A549 (cell line): ENCODE measurements at regions not wholly inside any gene's neighbourhood (a gene's known extent, or its start where the extent isn't known, plus 50 kb on each side); places are given as distances from the start of the nearest gene placed in this dataset.

Experiments
- ATAC-seq, 2 experiments: fragments of 200-7000 bp in 1 of 2; fragments of >200 bp in 1 of 2; cut with Nextera tagmentation in 1 of 2; cut with Tn5 transposase in 1 of 2; 3 replicates each; pipeline versions ENCODE4 v1.8.0 to v1.9.1; 2018 to 2020; ENCODE audit warnings: mild to moderate bottlenecking in 1 of 2, moderate library complexity in 1 of 2
- CTCF ChIA-PET: fragments of 300-600 bp; sonication (Branson Sonifier 250); formaldehyde crosslinking; extraction: SDS; loops from one replicate; lab custom pipeline; 2021; ENCODE audit warnings: antibody characterized with exemption, inconsistent platforms; lab: Yijun Ruan, JAX
- POLR2A ChIA-PET: fragments of 350-600 bp; formaldehyde crosslinking; extraction: SDS; loops from one replicate; lab custom pipeline; 2021; ENCODE audit warnings: antibody characterized with exemption, inconsistent platforms; lab: Yijun Ruan, JAX
- DNase-seq, 2 experiments: peaks; one replicate each; pipeline versions ENCODE4 v3.0.0 to v3.0.0-alpha.2; 2011 to 2016; ENCODE audit warnings: low read depth in 1 of 2, low spot score in 1 of 2
- FAIRE-seq: peaks from 2 replicates; lab custom pipeline; 2011; peaks lifted over from hg19 to GRCh38; lab: Jason Lieb, UNC
- H3K27ac ChIP-seq, 2 experiments: fragments of >200 bp; sonication (Bioruptor Twin); formaldehyde crosslinking; 3 replicates each; pipeline ENCODE4 v1.5.1; 2016 to 2017
- H3K4me1 ChIP-seq: fragments of >200 bp; sonication (Bioruptor Twin); formaldehyde crosslinking; 3 replicates; pipeline ENCODE4 v1.6.1; 2016
- H3K4me2 ChIP-seq: fragments of >200 bp; sonication (Bioruptor Twin); formaldehyde crosslinking; 3 replicates; pipeline ENCODE4 v1.6.1; 2016
- H3K4me3 ChIP-seq: fragments of >200 bp; sonication (Bioruptor Twin); formaldehyde crosslinking; 3 replicates; pipeline ENCODE4 v1.5.1; 2016
- H3K9me3 ChIP-seq: fragments of >200 bp; sonication (Bioruptor Twin); formaldehyde crosslinking; 3 replicates; pipeline ENCODE4 v1.6.1; 2016
- ATOH8 ChIP-seq: fragments of 250-450 bp; sonication (Bioruptor Pico); IDR thresholded peaks from 2 replicates; pipeline ENCODE4 v1.5.0; 2020; ENCODE audit warnings: low read depth, mild to moderate bottlenecking, moderate library complexity
- BCL3 ChIP-seq: fragments of >200 bp; sonication (Bioruptor Twin); formaldehyde crosslinking; IDR thresholded peaks from 3 replicates; pipeline ENCODE4 v1.6.1; 2016
- CBX8 ChIP-seq: fragments of 200-600 bp; sonication (generic); IDR thresholded peaks from 2 replicates; pipeline ENCODE4 v1.6.1; 2016
- CTCF ChIP-seq: fragments of >200 bp; sonication (Bioruptor Twin); formaldehyde crosslinking; IDR thresholded peaks from 3 replicates; pipeline ENCODE4 v1.5.1; 2016
- EP300 ChIP-seq, 2 experiments: fragments of >200 bp; sonication (Bioruptor Twin); formaldehyde crosslinking; IDR thresholded peaks; 2 replicates in 1 of 2; 3 replicates in 1 of 2; pipeline ENCODE4 v1.6.1; 2016 to 2017
- ESRRA ChIP-seq: fragments of 150-350 bp; IDR thresholded peaks from 2 replicates; pipeline ENCODE4 v1.6.1; 2014; ENCODE audit warnings: mild to moderate bottlenecking, low read length, borderline replicate concordance
- FOSB ChIP-seq: fragments of 250-450 bp; sonication (Bioruptor Pico); IDR thresholded peaks from 2 replicates; pipeline ENCODE4 v1.5.0; 2020; ENCODE audit warnings: mild to moderate bottlenecking, moderate library complexity
- FOSL2 ChIP-seq, 2 experiments: fragments of 450-650 bp in 1 of 2; fragments of >200 bp in 1 of 2; sonication (Bioruptor Twin) in 1 of 2; formaldehyde crosslinking; IDR thresholded peaks; 2 replicates each; pipeline versions ENCODE4 v1.5.0 to v1.6.1; 2016 to 2020; ENCODE audit warnings: mild to moderate bottlenecking in 1 of 2, moderate library complexity in 1 of 2
- FOXS1 ChIP-seq: fragments of 250-450 bp; sonication (Bioruptor Pico); IDR thresholded peaks from 2 replicates; pipeline ENCODE4 v1.5.0; 2020; ENCODE audit warnings: mild to moderate bottlenecking, moderate library complexity
- HOXB13 ChIP-seq: fragments of 250-450 bp; sonication (Bioruptor Pico); IDR thresholded peaks from 2 replicates; pipeline ENCODE4 v1.5.0; 2020; ENCODE audit warnings: low read depth, mild to moderate bottlenecking, moderate library complexity
- JUNB ChIP-seq: fragments of >200 bp; sonication (Bioruptor Twin); formaldehyde crosslinking; IDR thresholded peaks from 2 replicates; pipeline ENCODE4 v1.6.1; 2016
- KDM1A ChIP-seq: fragments of 200-600 bp; sonication (generic); IDR thresholded peaks from 2 replicates; pipeline ENCODE4 v1.6.1; 2016; ENCODE audit warnings: low read depth, mild to moderate bottlenecking
- MAX ChIP-seq: IDR thresholded peaks from 2 replicates; pipeline ENCODE4 v1.6.1; 2012
- NPAS2 ChIP-seq: fragments of 250-450 bp; sonication (Bioruptor Pico); IDR thresholded peaks from 2 replicates; pipeline ENCODE4 v1.8.0; 2022; ENCODE audit warnings: mild to moderate bottlenecking, moderate library complexity, borderline replicate concordance
- PBX3 ChIP-seq: IDR thresholded peaks from 2 replicates; pipeline ENCODE4 v1.6.1; 2012
- POLR2AphosphoS2 ChIP-seq: conservative IDR thresholded peaks from 2 replicates; pipeline ENCODE4 v1.6.1; 2012; ENCODE audit warnings: low read length, improper control_type of control experiment, inconsistent platforms
- RAD21 ChIP-seq, 2 experiments: fragments of >200 bp in 1 of 2; sonication (Bioruptor Twin) in 1 of 2; formaldehyde crosslinking in 1 of 2; IDR thresholded peaks in 1 of 2; conservative IDR thresholded peaks in 1 of 2; 2 replicates in 1 of 2; 3 replicates in 1 of 2; pipeline ENCODE4 v1.6.1; 2012 to 2018; ENCODE audit warnings: inconsistent platforms in 1 of 2
- RARB ChIP-seq: fragments of 250-450 bp; sonication (Bioruptor Pico); IDR thresholded peaks from 2 replicates; pipeline ENCODE4 v1.8.0; 2021; ENCODE audit warnings: mild to moderate bottlenecking, moderate library complexity
- USF2 ChIP-seq: fragments of 450-650 bp; IDR thresholded peaks from 2 replicates; pipeline ENCODE4 v1.6.1; 2014; ENCODE audit warnings: antibody characterized with exemption
- ZFP36 ChIP-seq: fragments of 450-650 bp; IDR thresholded peaks from 2 replicates; pipeline ENCODE4 v1.6.1; 2014; ENCODE audit warnings: borderline replicate concordance; ENCODE audit not compliant: partially characterized antibody
- ZNF302 ChIP-seq: fragments of 250-450 bp; sonication (Bioruptor Pico); IDR thresholded peaks from 2 replicates; pipeline ENCODE4 v1.9.0; 2021; ENCODE audit warnings: inconsistent platforms, mild to moderate bottlenecking, moderate library complexity
- WGBS: methylation state at CpG from one replicate; pipeline ENCODE4 v1.1.6; 2017; ENCODE audit errors: missing lambda C conversion rate; 5-methylcytosine and 5-hydroxymethylcytosine counted together

GRCh38 chr12:114501474-114501807, 95.5 kb upstream of the TBX5 start:
- Histone ChIP-seq H3K27ac (no peak overlapping the region), H3K9me3 (no peaks in the 10 kb centered on the region), H3K4me3 (no peak overlapping the region), H3K4me1 (no peaks in the 10 kb centered on the region), H3K4me2 (no peak overlapping the region)
- ChIA-PET CTCF (interaction anchor here (0.8 kb wide), 1 partner anchor 8 kb away, joined by 3 read pairs; no protein-coding TSS in a partner anchor), POLR2A (no interaction called here)
- DNase-seq (no peak), ATAC-seq (no peak), FAIRE-seq (no peak)
- TF ChIP-seq FOSL2 (IDR thresholded peaks at IDR 0.05), result no peak
- no peak for TF ChIP-seq FOSL2 (CRISPR knock-in tag; IDR thresholded peaks at IDR 0.05)
- no peak for TF ChIP-seq FOSB
- TF ChIP-seq ZFP36, result no peak
- TF ChIP-seq RAD21 (conservative IDR thresholded peaks at IDR 0.05 in 1 of 2, IDR thresholded peaks at IDR 0.05 in 1 of 2), result no peak
- no peak for TF ChIP-seq JUNB
- TF ChIP-seq EP300 (IDR thresholded peaks at IDR 0.05), result no peak
- no peak for TF ChIP-seq RARB (CRISPR knock-in tag)
- TF ChIP-seq CBX8, result no peak
- TF ChIP-seq HOXB13 (CRISPR knock-in tag), result no peak
- TF ChIP-seq BCL3, result no peak
- no peak for TF ChIP-seq NPAS2 (CRISPR knock-in tag)
- TF ChIP-seq USF2, result no peak
- no peak for TF ChIP-seq PBX3
- 42% methylated on average over 7 of the region's 7 CpGs for WGBS

GRCh38 chr12:114500775-114501473, 95.0 kb upstream of the TBX5 start:
- CTCF ChIA-PET, result interaction anchor here (0.8 to 2.0 kb wide), 3 partner anchors 8 to 20 kb away, joined by 3 to 5 read pairs (median 3); no protein-coding TSS in a partner anchor

More at GRCh38 chr12:114500775-114501473, 95.0 kb upstream of the TBX5 start:
- Histone ChIP-seq H3K4me2 (no peak overlapping the region), H3K9me3 (no peaks in the 10 kb centered on the region), H3K4me3 (no peak overlapping the region), H3K27ac (no peak overlapping the region), H3K4me1 (no peaks in the 10 kb centered on the region)
- ATAC-seq (no peak), FAIRE-seq (no peak), DNase-seq (no peak)
- TF ChIP-seq ESRRA (no peak), RARB (CRISPR knock-in tag) (no peak), ZNF302 (CRISPR knock-in tag) (no peak), KDM1A (no peak), CTCF (no peak), POLR2AphosphoS2 (no peak), ATOH8 (CRISPR knock-in tag) (no peak), NPAS2 (CRISPR knock-in tag) (no peak), FOXS1 (CRISPR knock-in tag) (no peak), FOSB (no peak), RAD21 (conservative IDR thresholded peaks at IDR 0.05 in 1 of 2, IDR thresholded peaks at IDR 0.05 in 1 of 2) (no peak), MAX (no peak)
- POLR2A ChIA-PET, result no interaction called here
- 7% methylated on average over 19 of the region's 20 CpGs for WGBS
